Activated CD4-positive, alpha-beta memory T cell treated with anti-CD3 and anti-CD28 coated beads, Interleukin-2, amount 10 ng/mL, durations not matched to agents 7 days and 5 days (primary cell): ENCODE measurements at regions not wholly inside any gene's neighbourhood (a gene's known extent, or its start where the extent isn't known, plus 50 kb on each side); places are given as distances from the start of the nearest gene placed in this dataset.
"Not testable (repeated sequence)": the region's sequence is repeated elsewhere in the genome, so short reads cannot be mapped to it uniquely, and the experiment has no call there.

Source experiments
- CTCF ChIA-PET: fragments of 350-600 bp; sonication (Branson Sonifier 250); formaldehyde crosslinking; loops from one replicate; lab custom pipeline; 2021; ENCODE audit warnings: antibody characterized with exemption, inconsistent platforms; lab: Charles Lee
- POLR2A ChIA-PET: fragments of 350-600 bp; sonication (Branson Sonifier 250); formaldehyde crosslinking; loops from one replicate; lab custom pipeline; 2021; ENCODE audit warnings: antibody characterized with exemption; lab: Charles Lee
- DNase-seq: peaks from one replicate; pipeline ENCODE4 v3.0.0-alpha.2; 2020
- H3K27ac Mint-ChIP-seq: one replicate; pipeline ENCODE4 v1.8.0; 2021; ENCODE audit warnings: mild to moderate bottlenecking, mixed read lengths
- H3K27me3 Mint-ChIP-seq: one replicate; pipeline ENCODE4 v1.8.0; 2021; ENCODE audit warnings: mixed read lengths
- H3K36me3 Mint-ChIP-seq: one replicate; pipeline ENCODE4 v1.8.0; 2021; ENCODE audit warnings: low read depth, mixed read lengths
- H3K4me1 Mint-ChIP-seq: one replicate; pipeline ENCODE4 v1.8.0; 2021; ENCODE audit warnings: mixed read lengths
- H3K4me3 Mint-ChIP-seq: one replicate; pipeline ENCODE4 v1.8.0; 2021; ENCODE audit warnings: mild to moderate bottlenecking, mixed read lengths
- H3K9me3 Mint-ChIP-seq: one replicate; pipeline ENCODE4 v1.8.0; 2021; ENCODE audit warnings: mixed read lengths

DNA sequence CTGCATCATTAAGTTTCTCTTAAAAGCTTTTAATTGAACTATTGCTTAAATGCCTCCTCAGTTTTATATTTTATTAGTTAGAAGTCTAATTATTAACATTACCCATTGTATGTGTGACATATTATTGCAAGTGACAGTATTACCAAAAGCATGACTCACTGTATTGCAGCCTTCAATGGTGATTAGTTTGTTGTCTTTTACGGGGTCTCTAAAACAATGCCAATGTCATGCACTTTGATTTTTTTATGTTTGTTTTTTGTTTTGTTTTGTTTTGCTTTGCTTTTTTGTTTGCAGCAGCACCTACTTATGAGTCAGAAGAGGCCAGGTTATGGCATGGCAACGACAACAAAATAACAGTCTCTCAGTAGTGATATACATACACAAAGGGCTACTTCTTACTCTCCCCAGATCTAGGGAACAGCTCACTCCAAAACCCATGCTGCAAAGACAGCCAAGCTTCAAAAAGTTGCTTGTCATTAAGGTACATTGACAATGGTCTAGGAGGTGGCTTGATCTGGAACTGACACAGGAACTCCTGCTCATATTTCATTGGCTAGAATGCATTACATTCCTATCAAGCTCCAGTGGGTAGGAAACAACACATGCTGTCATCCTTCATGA, 293.7 kb upstream of the POM121L12 start:
- CTCF ChIA-PET: no interaction called here
- Mint-ChIP-seq H3K27ac (no peak overlapping the region), H3K27me3 (no peaks in the 10 kb centered on the region)

DNA sequence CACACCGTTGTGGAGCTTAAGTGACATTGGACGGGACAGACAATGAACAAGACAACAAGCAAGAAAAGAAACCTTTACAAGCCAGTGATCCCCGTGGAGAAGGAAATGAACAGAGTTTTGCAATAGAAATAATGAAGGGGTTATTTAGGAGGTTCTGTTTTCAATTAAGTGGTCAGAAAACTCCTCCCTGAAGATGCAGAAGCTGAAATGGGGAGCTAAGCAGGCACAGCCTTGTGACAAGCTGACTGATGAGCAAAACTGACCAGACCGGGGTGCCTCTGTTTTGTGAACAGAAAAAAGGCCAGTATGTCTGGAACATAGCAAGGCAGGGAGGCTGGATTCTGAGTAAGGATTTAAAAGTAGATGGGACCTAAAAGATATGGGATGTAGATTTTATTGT, 299.8 kb upstream of the POM121L12 start:
- H3K36me3 Mint-ChIP-seq: no peaks in the 10 kb centered on the region
- ChIA-PET POLR2A (no interaction called here), CTCF (no interaction called here)
- DNase-seq: no peak
- H3K9me3 Mint-ChIP-seq: peaks cover 25% of the 10 kb centered on the region
- H3K4me1 Mint-ChIP-seq: no peaks in the 10 kb centered on the region
- H3K27me3 Mint-ChIP-seq: no peaks in the 10 kb centered on the region
- H3K27ac Mint-ChIP-seq: no peak overlapping the region
- no peak overlapping the region for H3K4me3 Mint-ChIP-seq

More for the DNA sequence above, 293.7 kb upstream of the POM121L12 start:
- Mint-ChIP-seq H3K9me3 (peaks cover 25% of the 10 kb centered on the region), H3K36me3 (no peaks in the 10 kb centered on the region), H3K4me1 (no peaks in the 10 kb centered on the region), H3K4me3 (no peak overlapping the region)
- POLR2A ChIA-PET: no interaction called here
- DNase-seq: no peak

DNA sequence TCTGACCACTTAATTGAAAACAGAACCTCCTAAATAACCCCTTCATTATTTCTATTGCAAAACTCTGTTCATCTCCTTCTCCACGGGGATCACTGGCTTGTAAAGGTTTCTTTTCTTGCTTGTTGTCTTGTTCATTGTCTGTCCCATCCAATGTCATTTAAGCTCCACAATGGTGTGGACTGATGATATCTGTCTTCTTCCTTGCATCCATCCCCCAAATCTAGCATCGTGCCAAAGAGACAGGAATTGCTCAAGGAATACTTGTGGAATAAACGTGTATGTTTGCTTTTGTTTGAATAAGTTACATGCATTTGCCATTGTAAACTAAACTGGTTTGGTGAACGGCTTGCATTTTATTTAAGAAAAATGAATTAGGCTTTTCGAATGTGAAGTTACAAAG, 306.8 kb upstream of the POM121L12 start:
- H3K27ac Mint-ChIP-seq, H3K4me3 Mint-ChIP-seq, H3K4me1 Mint-ChIP-seq, CTCF ChIA-PET, POLR2A ChIA-PET, H3K27me3 Mint-ChIP-seq, H3K36me3 Mint-ChIP-seq, DNase-seq: not testable (repeated sequence)
- H3K9me3 Mint-ChIP-seq: peaks cover 10% of the 10 kb centered on the region

DNA sequence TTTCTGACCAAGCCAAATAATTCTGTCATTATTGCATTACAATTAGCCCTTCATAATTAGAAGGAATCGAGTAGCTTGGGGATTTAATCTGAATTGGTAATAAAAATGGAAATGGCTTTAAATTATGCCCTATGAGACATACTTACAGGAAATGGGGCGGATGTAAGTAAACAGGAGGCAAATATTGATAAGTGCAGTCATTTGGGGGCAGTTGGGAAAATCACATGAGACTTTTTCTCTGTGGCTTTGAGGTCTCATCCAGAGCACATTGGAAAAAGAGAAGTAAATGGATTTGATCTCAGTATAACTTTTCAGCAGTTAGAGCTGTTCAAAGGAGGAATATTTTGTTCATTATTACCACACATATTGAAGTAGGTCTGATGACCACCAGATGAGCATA, 307.8 kb upstream of the POM121L12 start:
- no peaks in the 10 kb centered on the region for H3K36me3 Mint-ChIP-seq
- CTCF ChIA-PET: no interaction called here
- H3K4me3 Mint-ChIP-seq: no peak overlapping the region
- no peaks in the 10 kb centered on the region for H3K4me1 Mint-ChIP-seq
- H3K9me3 Mint-ChIP-seq: peaks cover 15% of the 10 kb centered on the region
- POLR2A ChIA-PET: no interaction called here
- no peaks in the 10 kb centered on the region for H3K27me3 Mint-ChIP-seq
- DNase-seq: no peak
- H3K27ac Mint-ChIP-seq: no peak overlapping the region

DNA sequence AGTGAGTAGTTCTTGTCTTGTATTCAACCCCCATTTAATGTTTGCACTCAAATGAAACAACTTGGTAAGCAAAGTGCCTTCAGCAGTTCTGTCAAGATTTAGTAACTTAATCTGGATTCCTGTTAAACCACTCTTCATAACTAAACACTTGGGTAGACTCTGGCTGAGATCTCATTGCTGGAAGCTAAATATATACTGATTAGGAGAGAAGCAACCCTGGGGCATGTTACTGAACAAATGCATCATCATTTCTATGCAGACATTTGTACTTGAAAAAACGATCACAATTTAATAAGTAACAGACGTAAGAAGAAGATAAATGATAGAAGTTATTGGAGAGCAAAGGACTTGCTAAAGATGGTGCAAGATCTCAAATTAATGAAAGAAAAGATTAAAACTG, 308.4 kb upstream of the POM121L12 start:
- no peak for DNase-seq
- H3K27ac Mint-ChIP-seq: no peak overlapping the region
- H3K4me1 Mint-ChIP-seq: no peaks in the 10 kb centered on the region
- no peaks in the 10 kb centered on the region for H3K36me3 Mint-ChIP-seq
- POLR2A ChIA-PET: no interaction called here
- CTCF ChIA-PET: no interaction called here
- H3K4me3 Mint-ChIP-seq: no peak overlapping the region
- peaks cover 15% of the 10 kb centered on the region for H3K9me3 Mint-ChIP-seq
- no peaks in the 10 kb centered on the region for H3K27me3 Mint-ChIP-seq

DNA sequence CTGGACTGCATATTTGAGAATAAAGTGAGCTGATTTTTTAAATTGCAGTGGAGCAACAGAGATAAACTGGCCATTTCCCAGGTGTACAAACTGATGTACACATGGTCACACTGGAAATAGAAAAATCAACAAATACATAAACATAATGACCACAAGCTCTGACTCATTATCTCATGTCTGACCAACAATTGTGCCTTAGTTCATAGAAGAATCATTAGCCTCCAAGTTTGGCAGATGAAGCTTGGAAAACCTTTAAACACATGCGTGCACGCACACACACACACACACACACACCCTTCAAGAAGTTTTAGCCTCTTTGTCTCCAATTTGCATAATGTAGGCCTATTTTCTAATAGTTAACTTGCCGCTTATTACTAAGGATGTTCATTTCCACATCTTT, 308.9 kb upstream of the POM121L12 start:
- DNase-seq: no peak
- peaks cover 15% of the 10 kb centered on the region for H3K9me3 Mint-ChIP-seq
- ChIA-PET POLR2A (no interaction called here), CTCF (no interaction called here)
- no peaks in the 10 kb centered on the region for H3K27me3 Mint-ChIP-seq
- no peak overlapping the region for H3K27ac Mint-ChIP-seq
- no peaks in the 10 kb centered on the region for H3K36me3 Mint-ChIP-seq
- H3K4me3 Mint-ChIP-seq: no peak overlapping the region
- H3K4me1 Mint-ChIP-seq: no peaks in the 10 kb centered on the region

DNA sequence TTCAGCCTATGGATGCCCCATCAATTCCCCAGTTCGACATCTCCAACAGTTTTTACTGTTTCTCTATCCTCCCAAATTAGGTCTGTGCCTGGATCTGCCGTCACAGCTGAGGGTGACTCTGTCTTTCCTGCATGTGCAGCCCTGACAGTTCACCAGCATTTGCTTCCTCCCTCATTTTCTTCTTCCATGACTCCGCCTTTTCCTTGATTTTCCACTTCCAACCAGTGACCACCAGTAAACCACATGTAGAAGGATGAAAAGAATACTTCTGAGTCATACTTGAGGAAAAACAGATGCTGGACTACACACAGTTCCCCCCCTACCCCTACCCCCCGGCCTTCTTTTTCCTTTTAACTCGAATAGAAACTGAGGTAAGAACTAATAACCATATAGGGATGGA, 311.8 kb upstream of the POM121L12 start:
- POLR2A ChIA-PET: no interaction called here
- Mint-ChIP-seq H3K9me3 (peaks cover 11% of the 10 kb centered on the region), H3K4me1 (no peaks in the 10 kb centered on the region), H3K36me3 (no peaks in the 10 kb centered on the region), H3K27me3 (no peaks in the 10 kb centered on the region), H3K27ac (no peak overlapping the region), H3K4me3 (no peak overlapping the region)
- CTCF ChIA-PET: no interaction called here
- DNase-seq: no peak

DNA sequence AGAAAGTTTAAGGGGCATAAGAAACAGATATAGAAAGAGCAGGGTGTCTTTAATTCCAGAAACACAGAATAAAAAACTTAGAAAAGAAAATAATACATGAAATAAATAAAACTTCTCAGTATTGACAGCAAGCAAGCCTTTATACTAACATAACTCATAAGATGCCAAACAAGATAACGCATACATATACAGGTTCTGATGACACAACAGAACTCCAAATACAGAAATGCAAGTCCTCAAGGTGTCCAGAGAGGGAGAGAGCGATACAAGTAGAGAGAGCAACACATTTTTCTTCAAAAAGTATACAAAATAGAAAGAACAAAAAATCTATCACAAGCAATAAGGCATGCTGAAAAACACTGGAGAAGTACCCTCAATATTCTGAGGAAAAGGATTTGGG, 314.6 kb upstream of the POM121L12 start:
- no peak for DNase-seq
- no peaks in the 10 kb centered on the region for H3K36me3 Mint-ChIP-seq
- CTCF ChIA-PET: no interaction called here
- POLR2A ChIA-PET: no interaction called here
- H3K4me1 Mint-ChIP-seq: no peaks in the 10 kb centered on the region
- H3K4me3 Mint-ChIP-seq: no peak overlapping the region
- H3K9me3 Mint-ChIP-seq: peaks cover 8% of the 10 kb centered on the region
- H3K27ac Mint-ChIP-seq: no peak overlapping the region
- H3K27me3 Mint-ChIP-seq: no peaks in the 10 kb centered on the region

DNA sequence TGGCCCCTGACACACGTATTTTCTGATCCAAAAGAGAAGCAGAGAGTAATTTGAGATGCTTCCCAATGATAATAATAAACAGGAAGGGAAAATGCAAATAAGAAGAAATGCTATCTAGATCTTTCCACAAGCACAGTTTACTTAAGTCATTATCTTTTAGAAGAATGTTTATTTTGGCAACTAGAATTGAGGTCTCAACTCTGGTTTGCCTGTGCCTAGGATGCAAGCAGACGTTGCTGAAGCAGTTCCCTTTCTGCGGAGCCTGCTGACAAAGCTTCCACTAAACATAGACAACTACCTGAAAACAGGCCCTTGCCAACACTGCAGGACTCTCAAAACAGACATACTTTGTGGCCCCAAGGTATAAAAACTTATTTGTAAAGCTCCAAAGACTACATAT, 315.8 kb upstream of the POM121L12 start:
- H3K4me1 Mint-ChIP-seq: no peaks in the 10 kb centered on the region
- H3K27me3 Mint-ChIP-seq: no peaks in the 10 kb centered on the region
- H3K4me3 Mint-ChIP-seq: no peak overlapping the region
- peaks cover 6% of the 10 kb centered on the region for H3K9me3 Mint-ChIP-seq
- POLR2A ChIA-PET: no interaction called here
- CTCF ChIA-PET: no interaction called here
- DNase-seq: no peak
- H3K36me3 Mint-ChIP-seq: no peaks in the 10 kb centered on the region
- no peak overlapping the region for H3K27ac Mint-ChIP-seq

DNA sequence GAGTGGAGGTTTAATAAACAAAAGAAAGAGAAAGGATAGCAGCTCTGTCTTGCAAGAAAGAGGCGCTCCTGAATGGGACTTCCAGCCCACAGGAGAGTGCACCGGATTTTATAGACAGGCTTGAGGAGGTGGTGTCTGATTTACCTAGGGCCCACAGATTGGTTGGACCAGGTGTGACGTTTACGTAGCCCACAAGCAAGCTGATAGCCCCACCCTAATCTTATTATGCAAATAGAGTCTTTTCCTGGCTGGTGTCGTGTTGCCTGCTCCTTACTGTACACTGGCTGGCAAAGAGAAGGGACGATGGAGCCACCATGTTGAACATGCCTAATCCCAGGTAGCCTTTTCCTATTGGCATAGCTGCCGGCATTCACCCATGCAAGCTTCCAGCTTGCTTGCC, 319.7 kb upstream of the POM121L12 start:
- Mint-ChIP-seq H3K27me3 (no peaks in the 10 kb centered on the region), H3K9me3 (peaks cover 14% of the 10 kb centered on the region), H3K27ac (no peak overlapping the region), H3K4me3 (no peak overlapping the region), H3K4me1 (no peaks in the 10 kb centered on the region), H3K36me3 (no peaks in the 10 kb centered on the region)
- ChIA-PET CTCF (no interaction called here), POLR2A (no interaction called here)
- no peak for DNase-seq

DNA sequence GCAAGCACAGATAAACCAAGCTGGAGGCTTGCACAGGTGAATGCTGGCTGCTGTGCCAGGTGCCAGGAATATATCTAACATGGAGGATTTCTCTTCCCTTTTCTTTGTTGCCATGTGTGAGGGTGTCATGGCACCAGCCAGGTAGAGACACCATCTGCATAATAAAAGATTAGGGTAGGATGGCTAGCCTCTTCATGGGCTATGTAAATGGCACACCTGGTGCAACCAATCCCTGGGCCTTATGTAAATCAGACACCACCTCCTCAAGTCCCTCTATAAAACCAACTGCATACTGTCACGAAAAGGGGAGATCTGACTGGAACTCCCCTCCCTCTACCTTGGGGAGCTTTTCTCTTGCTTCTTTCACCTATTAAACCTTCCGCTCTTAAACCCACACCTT, 322.5 kb upstream of the POM121L12 start:
- ChIA-PET POLR2A (no interaction called here), CTCF (no interaction called here)
- no peaks in the 10 kb centered on the region for H3K27me3 Mint-ChIP-seq
- no peak overlapping the region for H3K4me3 Mint-ChIP-seq
- no peaks in the 10 kb centered on the region for H3K4me1 Mint-ChIP-seq
- H3K36me3 Mint-ChIP-seq: no peaks in the 10 kb centered on the region
- H3K27ac Mint-ChIP-seq: no peak overlapping the region
- no peak for DNase-seq
- peaks cover 21% of the 10 kb centered on the region for H3K9me3 Mint-ChIP-seq

DNA sequence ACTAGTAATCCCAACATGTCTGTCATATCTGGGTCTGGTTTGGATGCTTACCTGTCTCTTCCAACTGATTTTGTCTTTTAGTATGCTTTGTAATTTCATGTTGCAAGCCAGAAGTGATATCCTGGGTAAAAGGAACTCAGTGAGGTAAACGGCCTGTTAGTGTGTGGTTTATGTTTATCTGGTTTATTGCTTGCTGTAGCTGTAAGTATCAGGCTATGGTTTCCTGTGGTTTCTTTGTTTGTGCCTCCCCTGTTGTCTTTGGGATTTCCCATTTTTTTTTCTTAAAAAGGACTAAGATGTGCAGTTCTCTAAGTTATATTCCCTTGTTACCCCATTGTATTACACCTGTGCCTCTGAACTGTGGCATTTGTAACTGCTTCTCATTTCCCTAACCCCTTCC, 323.5 kb upstream of the POM121L12 start:
- Mint-ChIP-seq H3K27ac (no peak overlapping the region), H3K9me3 (peaks cover 21% of the 10 kb centered on the region), H3K4me1 (no peaks in the 10 kb centered on the region), H3K36me3 (no peaks in the 10 kb centered on the region), H3K27me3 (no peaks in the 10 kb centered on the region), H3K4me3 (no peak overlapping the region)
- ChIA-PET POLR2A (no interaction called here), CTCF (no interaction called here)
- DNase-seq: no peak

DNA sequence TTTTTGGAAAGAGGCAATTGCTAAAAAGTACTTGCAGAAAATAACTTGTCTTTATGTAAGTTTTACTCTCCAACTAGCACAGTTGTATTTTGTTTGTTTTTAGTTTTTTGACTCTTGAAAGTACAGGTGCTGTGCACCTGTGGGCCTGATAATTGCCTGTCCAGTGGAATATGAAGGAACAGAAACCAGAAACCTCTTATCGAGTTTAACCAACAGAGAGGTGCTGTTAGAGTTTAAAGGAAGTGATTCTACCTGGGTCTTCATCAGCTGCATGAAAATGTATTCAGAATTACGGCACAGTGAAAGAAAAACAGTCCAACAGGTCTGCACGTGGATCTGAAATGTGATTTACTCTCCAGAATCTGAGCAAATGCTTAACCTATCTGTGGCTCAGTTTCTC, 326.6 kb upstream of the POM121L12 start:
- H3K9me3 Mint-ChIP-seq: peaks cover 18% of the 10 kb centered on the region
- no peaks in the 10 kb centered on the region for H3K4me1 Mint-ChIP-seq
- ChIA-PET CTCF (no interaction called here), POLR2A (no interaction called here)
- H3K36me3 Mint-ChIP-seq: no peaks in the 10 kb centered on the region
- DNase-seq: no peak
- H3K27ac Mint-ChIP-seq: no peak overlapping the region
- no peak overlapping the region for H3K4me3 Mint-ChIP-seq
- no peaks in the 10 kb centered on the region for H3K27me3 Mint-ChIP-seq

DNA sequence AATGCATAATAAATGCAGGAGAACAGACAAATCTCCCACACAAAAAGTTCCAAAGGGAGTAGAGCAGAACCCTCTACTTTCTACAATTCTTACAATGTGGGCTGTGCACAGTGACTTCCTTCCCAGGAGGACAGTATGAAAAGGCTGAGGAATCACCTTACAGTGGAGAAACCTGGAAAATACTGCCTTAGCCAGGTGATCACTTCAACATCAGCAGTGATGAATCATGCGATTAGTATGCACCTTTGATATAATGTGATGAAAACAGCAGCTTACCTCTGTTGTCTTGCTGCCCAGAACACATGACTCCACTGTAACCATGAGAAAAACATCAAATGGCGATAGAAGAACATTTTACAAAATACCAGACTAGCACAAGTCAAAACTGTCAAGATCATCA, 329.7 kb upstream of the POM121L12 start:
- H3K9me3 Mint-ChIP-seq: peaks cover 13% of the 10 kb centered on the region
- no peaks in the 10 kb centered on the region for H3K4me1 Mint-ChIP-seq
- H3K27ac Mint-ChIP-seq: no peak overlapping the region
- ChIA-PET CTCF (no interaction called here), POLR2A (no interaction called here)
- no peaks in the 10 kb centered on the region for H3K36me3 Mint-ChIP-seq
- no peak for DNase-seq
- no peak overlapping the region for H3K4me3 Mint-ChIP-seq
- no peaks in the 10 kb centered on the region for H3K27me3 Mint-ChIP-seq
